Astrocyte (in vitro differentiated cells and primary cell): ENCODE measurements at regions not wholly inside any gene's neighbourhood (a gene's known extent, or its start where the extent isn't known, plus 50 kb on each side); places are given as distances from the start of the nearest gene placed in this dataset.

Source experiments
- EZH2 ChIP-seq: IDR thresholded peaks from 2 replicates; pipeline ENCODE4 v1.6.1; 2012; ENCODE audit warnings: mild to moderate bottlenecking, low read length, inconsistent platforms; ENCODE audit not compliant: insufficient read depth
- TF ChIP-seq, protein P1 (sequence below): IDR thresholded peaks from 2 replicates; pipeline ENCODE4 v1.5.1; 2011; ENCODE audit warnings: low read depth, mild to moderate bottlenecking, inconsistent platforms, low read length, moderate library complexity; ENCODE audit not compliant: insufficient read depth

DNA sequence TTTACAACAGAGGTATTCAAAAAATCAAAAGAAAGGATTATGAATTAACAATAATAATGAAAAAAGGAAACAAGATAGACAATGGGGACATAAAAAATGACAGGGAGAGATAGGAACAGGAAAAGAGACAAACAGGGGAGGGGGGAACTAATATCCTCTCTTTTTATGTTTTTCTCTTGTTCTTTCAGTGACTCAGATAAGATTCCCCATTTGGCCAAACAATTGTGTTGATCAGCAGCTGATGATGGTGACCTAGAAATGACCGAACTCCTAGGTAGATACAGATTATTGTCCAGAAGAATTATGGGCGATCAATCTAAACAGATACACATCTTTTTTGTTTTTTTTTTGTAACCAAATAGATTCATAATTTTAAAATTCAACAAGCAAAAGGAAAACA lies 1277.2 kb upstream of the FLRT2 start:
- TF ChIP-seq, protein P1, sequence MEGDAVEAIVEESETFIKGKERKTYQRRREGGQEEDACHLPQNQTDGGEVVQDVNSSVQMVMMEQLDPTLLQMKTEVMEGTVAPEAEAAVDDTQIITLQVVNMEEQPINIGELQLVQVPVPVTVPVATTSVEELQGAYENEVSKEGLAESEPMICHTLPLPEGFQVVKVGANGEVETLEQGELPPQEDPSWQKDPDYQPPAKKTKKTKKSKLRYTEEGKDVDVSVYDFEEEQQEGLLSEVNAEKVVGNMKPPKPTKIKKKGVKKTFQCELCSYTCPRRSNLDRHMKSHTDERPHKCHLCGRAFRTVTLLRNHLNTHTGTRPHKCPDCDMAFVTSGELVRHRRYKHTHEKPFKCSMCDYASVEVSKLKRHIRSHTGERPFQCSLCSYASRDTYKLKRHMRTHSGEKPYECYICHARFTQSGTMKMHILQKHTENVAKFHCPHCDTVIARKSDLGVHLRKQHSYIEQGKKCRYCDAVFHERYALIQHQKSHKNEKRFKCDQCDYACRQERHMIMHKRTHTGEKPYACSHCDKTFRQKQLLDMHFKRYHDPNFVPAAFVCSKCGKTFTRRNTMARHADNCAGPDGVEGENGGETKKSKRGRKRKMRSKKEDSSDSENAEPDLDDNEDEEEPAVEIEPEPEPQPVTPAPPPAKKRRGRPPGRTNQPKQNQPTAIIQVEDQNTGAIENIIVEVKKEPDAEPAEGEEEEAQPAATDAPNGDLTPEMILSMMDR, result no peak
- TF ChIP-seq EZH2, result no peak
